ENCODE measurements at regions not wholly inside any gene's neighbourhood (a gene's known extent, or its start where the extent isn't known, plus 50 kb on each side); places are given as distances from the start of the nearest gene placed in this dataset.

- TF ChIP-seq POLR2AphosphoS5 (IDR thresholded peaks at IDR 0.05; ENCODE audit: low read depth) (no peak), CTCF (conservative IDR thresholded peaks at IDR 0.05; ENCODE audit: low read depth in 2 of 2) (no peak), ZNF114 (CRISPR knock-in tag; IDR thresholded peaks at IDR 0.05) (no peak), EZH2 (IDR thresholded peaks at IDR 0.05; ENCODE audit: low read depth, unreplicated experiment) (no peak), JUNB (IDR thresholded peaks at IDR 0.05; ENCODE audit: unreplicated experiment) (no peak), REST (IDR thresholded peaks at IDR 0.05; ENCODE audit: unreplicated experiment) (no peak), EZH2phosphoT487 (IDR thresholded peaks at IDR 0.05; ENCODE audit: unreplicated experiment) (no peak), ZNF462 (CRISPR knock-in tag; IDR thresholded peaks at IDR 0.05) (no peak), CREB1 (CRISPR knock-in tag; IDR thresholded peaks at IDR 0.05; ENCODE audit: low read depth) (no peak), ETS1 (IDR thresholded peaks at IDR 0.05) (no peak), STAT1 (IDR thresholded peaks at IDR 0.05; ENCODE audit: unreplicated experiment) (no peak)
These were observed 75.2 kb upstream of the UBL3 start for GRCh38 chr13:29925457-29926097.

All from GM23338 (cell line).